Smooth muscle cell (in vitro differentiated cells): ENCODE measurements at regions not wholly inside any gene's neighbourhood (a gene's known extent, or its start where the extent isn't known, plus 50 kb on each side); places are given as distances from the start of the nearest gene placed in this dataset.

Source experiments
- DNase-seq: peaks from one replicate; lab custom pipeline; 2025; ENCODE audit not compliant: unreplicated experiment; lab: John Stamatoyannopoulos, UW
- H2AFZ ChIP-seq: fragments of 200-600 bp; sonication (generic); 2 replicates; pipeline ENCODE4 v1.6.0; 2016; ENCODE audit warnings: antibody characterized with exemption, low read depth, mild to moderate bottlenecking
- H3F3A ChIP-seq: fragments of 200-600 bp; sonication (generic); 2 replicates; pipeline ENCODE4 v1.6.0; 2017; ENCODE audit warnings: antibody characterized with exemption, low read depth
- H3K27ac ChIP-seq: fragments of 200-600 bp; sonication (generic); 2 replicates; pipeline ENCODE4 v1.5.1; 2016; ENCODE audit warnings: low read depth, mild to moderate bottlenecking
- H3K27me3 ChIP-seq: fragments of 200-600 bp; sonication (generic); 2 replicates; pipeline ENCODE4 v1.6.1; 2016; ENCODE audit warnings: low read depth, mild to moderate bottlenecking
- H3K36me3 ChIP-seq: fragments of 200-600 bp; sonication (generic); 2 replicates; pipeline ENCODE4 v1.5.1; 2016; ENCODE audit warnings: low read depth
- H3K4me1 ChIP-seq: fragments of 200-600 bp; sonication (generic); 2 replicates; pipeline ENCODE4 v1.5.1; 2016; ENCODE audit warnings: low read depth
- H3K4me2 ChIP-seq: fragments of 200-600 bp; sonication (generic); 2 replicates; pipeline ENCODE4 v1.6.0; 2016; ENCODE audit warnings: mild to moderate bottlenecking
- H3K4me3 ChIP-seq: fragments of 200-600 bp; sonication (generic); 2 replicates; pipeline ENCODE4 v1.5.1; 2016; ENCODE audit warnings: mild to moderate bottlenecking
- H3K79me2 ChIP-seq: fragments of 200-600 bp; sonication (generic); 2 replicates; pipeline ENCODE4 v1.6.0; 2016; ENCODE audit warnings: low read depth, mild to moderate bottlenecking
- H3K9ac ChIP-seq: fragments of 200-600 bp; sonication (generic); 2 replicates; pipeline ENCODE4 v1.6.0; 2016; ENCODE audit warnings: low read depth
- H3K9me3 ChIP-seq: fragments of 200-600 bp; sonication (generic); replicated peaks from 2 replicates; pipeline ENCODE4 v1.5.1; 2016; ENCODE audit warnings: low read depth
- H4K20me1 ChIP-seq: fragments of 200-600 bp; sonication (generic); 2 replicates; pipeline ENCODE4 v1.6.0; 2016; ENCODE audit warnings: low read depth
- CTCF ChIP-seq: fragments of 200-600 bp; sonication (generic); IDR thresholded peaks from 2 replicates; pipeline ENCODE4 v1.5.1; 2017; ENCODE audit warnings: borderline replicate concordance, mild to moderate bottlenecking, antibody characterized with exemption; ENCODE audit not compliant: insufficient read depth, poor library complexity, severe bottlenecking
- WGBS: methylation state at CpG from one replicate; pipeline ENCODE4 v1.1.7; 2016; ENCODE audit warnings: low lambda C conversion rate; 5-methylcytosine and 5-hydroxymethylcytosine counted together

GRCh38 chr18:60966876-60967275, 366.4 kb upstream of the CDH20 start:
- no peak overlapping the region for H3K9ac ChIP-seq
- H3K36me3 ChIP-seq: no peaks in the 10 kb centered on the region
- no peaks in the 10 kb centered on the region for H3K9me3 ChIP-seq
- no peaks in the 10 kb centered on the region for H3K27me3 ChIP-seq
- no peaks in the 10 kb centered on the region for H3K4me1 ChIP-seq
- 86% methylated on average over 2 of the region's 2 CpGs for WGBS
- H2AFZ ChIP-seq: no peak overlapping the region
- H3K4me2 ChIP-seq: no peak overlapping the region
- TF ChIP-seq CTCF: no peak
- no peaks in the 10 kb centered on the region for H3F3A ChIP-seq
- no peak overlapping the region for H3K27ac ChIP-seq
- no peaks in the 10 kb centered on the region for H4K20me1 ChIP-seq
- no peak overlapping the region for H3K4me3 ChIP-seq
- no peaks in the 10 kb centered on the region for H3K79me2 ChIP-seq
- DNase-seq: no peak

GRCh38 chr18:60975420-60975819, 357.8 kb upstream of the CDH20 start:
- H3K4me2 ChIP-seq: no peak overlapping the region
- no peaks in the 10 kb centered on the region for H4K20me1 ChIP-seq
- WGBS: 77% methylated on average over 7 of the region's 7 CpGs
- TF ChIP-seq CTCF: no peak
- no peak for DNase-seq
- H3K36me3 ChIP-seq: no peaks in the 10 kb centered on the region
- no peak overlapping the region for H3K27ac ChIP-seq
- no peak overlapping the region for H3K4me3 ChIP-seq
- no peak overlapping the region for H2AFZ ChIP-seq
- H3K9me3 ChIP-seq: no peaks in the 10 kb centered on the region
- H3K9ac ChIP-seq: no peak overlapping the region
- H3K27me3 ChIP-seq: no peaks in the 10 kb centered on the region
- no peaks in the 10 kb centered on the region for H3K4me1 ChIP-seq
- H3K79me2 ChIP-seq: no peaks in the 10 kb centered on the region
- no peaks in the 10 kb centered on the region for H3F3A ChIP-seq

- Histone ChIP-seq H3K4me1 (no peaks in the 10 kb centered on the region), H4K20me1 (no peaks in the 10 kb centered on the region), H3K27me3 (no peaks in the 10 kb centered on the region), H3F3A (no peaks in the 10 kb centered on the region), H3K4me3 (no peak overlapping the region), H2AFZ (no peak overlapping the region), H3K9me3 (no peaks in the 10 kb centered on the region), H3K4me2 (no peak overlapping the region), H3K36me3 (no peaks in the 10 kb centered on the region), H3K9ac (no peak overlapping the region), H3K79me2 (no peaks in the 10 kb centered on the region), H3K27ac (no peak overlapping the region)
- DNase-seq: no peak
- TF ChIP-seq CTCF: no peak
- WGBS: 91% methylated on average over 3 of the region's 3 CpGs
Observed at GRCh38 chr18:60976976-60977375, 356.3 kb upstream of the CDH20 start.

GRCh38 chr18:60978338-60978737, 354.9 kb upstream of the CDH20 start:
- Histone ChIP-seq H3K36me3 (no peaks in the 10 kb centered on the region), H3K4me1 (no peaks in the 10 kb centered on the region), H3K9me3 (no peaks in the 10 kb centered on the region), H3K4me3 (no peak overlapping the region), H3F3A (no peaks in the 10 kb centered on the region), H3K27me3 (no peaks in the 10 kb centered on the region), H2AFZ (no peak overlapping the region), H4K20me1 (no peaks in the 10 kb centered on the region), H3K79me2 (no peaks in the 10 kb centered on the region), H3K27ac (no peak overlapping the region), H3K9ac (no peak overlapping the region), H3K4me2 (peak overlapping the region; percentile 48)
- DNase-seq: no peak
- 24% methylated on average over 6 of the region's 6 CpGs for WGBS
- TF ChIP-seq CTCF: no peak
